HG03060 (cell line): ENCODE measurements at regions not wholly inside any gene's neighbourhood (a gene's known extent, or its start where the extent isn't known, plus 50 kb on each side); places are given as distances from the start of the nearest gene placed in this dataset.

Experiments used
- ATAC-seq: cut with Tn5 transposase; IDR thresholded peaks from one replicate; pipeline ENCODE4 v1.9.1; 2021; ENCODE audit warnings: low read depth, moderate number of reproducible peaks; ENCODE audit not compliant: unreplicated experiment

DNA sequence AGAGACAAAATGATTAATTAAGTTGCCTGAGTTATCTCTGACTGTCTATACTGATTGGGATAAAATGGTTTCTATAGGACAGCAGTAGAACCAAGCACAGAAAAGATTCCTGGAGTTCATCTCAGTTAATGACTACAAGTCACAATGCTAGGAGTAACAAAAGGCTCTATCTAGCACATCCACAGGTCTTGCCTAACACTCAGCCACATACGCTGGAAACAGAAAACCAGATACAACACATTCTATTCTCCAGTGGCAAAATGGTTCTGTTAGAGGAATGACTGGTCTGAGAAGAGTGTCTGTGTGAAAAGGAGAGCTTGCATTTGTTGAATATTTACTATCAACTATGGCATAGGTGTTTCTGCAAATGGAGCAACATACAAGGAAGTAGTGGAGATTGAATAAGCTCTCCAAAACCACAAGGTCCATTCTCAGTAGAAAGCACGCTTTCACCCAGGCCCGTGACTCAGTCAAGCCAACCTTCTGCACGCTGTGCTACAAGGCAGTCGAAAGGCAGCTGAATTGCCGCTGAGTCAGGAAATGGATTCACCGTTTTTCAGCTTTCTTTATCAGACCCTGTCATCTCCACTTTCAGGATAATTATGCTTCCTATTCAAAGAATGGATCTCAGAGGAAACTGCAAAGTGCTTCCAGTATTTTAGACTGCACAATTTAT is 761.5 kb downstream of the EFNB2 start:
- no peak for ATAC-seq

DNA sequence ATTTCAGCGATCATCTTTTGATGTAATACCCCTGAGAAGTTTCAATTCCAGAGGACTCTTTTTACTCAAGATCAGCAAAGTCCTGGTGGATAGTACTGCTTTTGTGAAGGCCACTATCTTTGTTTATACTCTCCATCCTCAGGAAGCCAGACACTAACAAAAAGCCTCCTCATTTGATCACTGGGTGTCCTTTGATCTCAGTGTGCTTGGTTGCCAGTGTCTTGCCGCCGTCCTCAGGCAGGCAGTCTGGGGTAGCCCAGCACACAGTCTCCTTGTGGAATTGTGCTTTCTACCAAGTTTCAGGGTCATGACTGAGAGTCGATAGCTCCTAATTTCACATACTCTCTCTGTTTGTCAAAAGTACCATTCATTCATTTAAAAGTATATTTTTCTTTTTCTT is 762.2 kb downstream of the EFNB2 start:
- no peak for ATAC-seq

DNA sequence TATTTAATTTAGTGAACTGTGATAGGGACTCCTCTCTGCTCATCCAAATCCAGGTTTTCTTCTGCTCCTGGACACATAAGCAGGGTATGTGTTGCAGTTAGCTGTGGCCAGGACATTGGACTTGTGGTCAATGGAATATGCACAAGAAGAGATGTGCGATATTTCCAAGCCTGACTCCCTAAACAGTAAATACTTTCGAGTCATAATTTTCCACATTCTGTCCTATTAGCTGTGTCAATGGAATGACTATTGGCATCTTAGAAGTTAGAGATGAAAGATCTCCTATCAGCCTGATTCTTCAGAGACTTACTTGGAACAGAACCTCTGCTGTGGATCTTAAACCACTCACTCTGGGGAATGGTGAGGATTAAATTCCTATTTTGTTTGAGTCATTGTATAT is 771.0 kb downstream of the EFNB2 start:
- no peak for ATAC-seq

DNA sequence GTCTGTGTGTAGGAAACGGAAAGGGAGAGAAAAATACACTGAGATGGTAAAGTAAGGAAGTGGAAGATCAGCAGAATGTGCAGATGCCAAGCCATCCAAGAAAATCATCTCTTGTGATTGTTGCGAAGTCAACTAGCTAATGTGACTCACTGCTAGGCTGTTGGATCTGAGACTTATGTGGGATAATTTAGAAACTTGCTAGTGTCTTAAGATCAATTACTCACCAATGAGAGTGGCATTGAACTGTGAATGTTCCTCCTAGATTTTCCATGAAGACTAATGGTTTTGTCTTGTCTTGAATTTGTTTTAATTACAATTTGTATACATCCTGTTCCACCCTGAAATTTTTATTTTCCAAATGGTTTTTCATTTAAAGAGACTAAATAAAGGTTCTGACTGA is 771.6 kb downstream of the EFNB2 start:
- ATAC-seq = no peak

DNA sequence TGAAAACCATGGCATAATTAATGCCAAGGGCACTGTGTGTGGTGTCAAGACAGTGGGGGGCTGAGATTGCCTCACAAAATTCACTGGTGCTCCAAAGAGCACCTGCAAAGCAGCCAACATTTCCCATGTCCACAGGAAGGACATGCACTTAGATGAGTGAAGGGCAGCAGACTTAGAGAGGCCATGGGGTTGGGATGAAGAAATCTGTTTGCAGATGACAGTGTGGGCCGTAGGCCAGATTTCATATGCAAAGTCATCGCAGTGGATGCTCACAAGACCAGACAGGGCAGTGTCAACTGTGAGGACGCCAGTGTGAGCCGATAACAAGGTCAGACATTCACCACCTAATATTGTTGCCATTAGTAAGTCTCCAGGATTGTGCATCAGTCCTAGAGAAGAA is 773.4 kb downstream of the EFNB2 start:
- ATAC-seq = no peak

DNA sequence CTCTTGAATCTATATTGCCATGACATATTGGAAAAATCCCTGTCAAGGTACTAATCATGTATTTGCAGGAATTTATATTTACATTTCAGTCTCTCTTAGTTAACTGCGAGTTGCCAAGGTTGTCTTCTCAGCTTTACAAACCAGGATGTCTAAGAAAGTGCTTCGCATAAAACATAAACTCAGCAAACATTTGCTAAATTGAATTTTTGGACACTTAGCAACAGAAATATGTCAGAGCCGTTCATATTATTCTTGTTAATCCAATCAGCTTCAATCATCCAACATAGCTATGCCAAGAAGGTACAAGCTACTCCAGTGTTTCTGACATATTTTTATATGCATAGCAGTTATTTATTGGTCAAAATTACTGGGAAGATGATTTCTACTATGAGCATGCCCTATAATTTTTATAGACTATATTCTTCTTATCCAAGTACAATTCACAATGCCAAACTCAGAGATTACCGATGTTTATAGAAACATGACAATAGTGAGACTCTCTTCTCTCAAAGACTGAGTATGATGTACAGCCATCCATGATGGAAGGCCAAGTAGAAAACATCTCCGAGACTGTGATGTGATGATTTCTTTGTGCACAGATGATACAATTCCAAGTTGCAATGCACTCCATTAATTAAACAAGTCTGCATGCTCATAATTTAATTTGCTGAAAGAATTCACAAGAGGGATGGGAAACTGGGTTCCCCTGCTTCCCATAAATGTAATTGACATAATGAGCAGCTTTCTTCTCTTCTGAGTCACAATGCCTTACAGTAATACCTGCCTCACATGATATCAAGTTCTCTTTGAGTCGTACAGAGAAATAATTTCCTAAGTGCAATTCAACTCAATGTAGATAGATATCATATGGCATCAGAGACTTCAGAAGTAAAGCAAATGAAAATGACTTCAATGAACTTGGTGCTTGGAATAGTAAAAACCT is 776.3 kb downstream of the EFNB2 start:
- no peak for ATAC-seq

DNA sequence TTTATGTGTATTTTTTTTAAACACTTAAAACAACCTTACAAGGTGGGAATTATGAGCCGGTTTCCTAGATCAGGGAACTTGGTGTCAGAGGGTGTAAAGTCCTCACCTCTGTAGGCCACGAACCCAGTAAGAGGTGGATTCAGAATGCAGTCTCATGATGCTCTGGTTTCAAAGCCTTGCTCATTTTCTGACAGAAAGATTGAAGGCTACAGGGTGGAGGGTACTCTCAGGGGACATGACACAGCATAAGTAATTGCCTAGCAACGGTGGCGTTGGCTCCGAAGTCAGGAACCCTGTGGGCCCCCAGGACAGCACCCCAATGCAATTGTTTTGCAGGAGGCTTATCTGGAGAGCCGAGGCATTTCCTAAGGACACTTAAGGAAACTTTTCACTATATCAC is 794.7 kb downstream of the EFNB2 start:
- no peak for ATAC-seq

DNA sequence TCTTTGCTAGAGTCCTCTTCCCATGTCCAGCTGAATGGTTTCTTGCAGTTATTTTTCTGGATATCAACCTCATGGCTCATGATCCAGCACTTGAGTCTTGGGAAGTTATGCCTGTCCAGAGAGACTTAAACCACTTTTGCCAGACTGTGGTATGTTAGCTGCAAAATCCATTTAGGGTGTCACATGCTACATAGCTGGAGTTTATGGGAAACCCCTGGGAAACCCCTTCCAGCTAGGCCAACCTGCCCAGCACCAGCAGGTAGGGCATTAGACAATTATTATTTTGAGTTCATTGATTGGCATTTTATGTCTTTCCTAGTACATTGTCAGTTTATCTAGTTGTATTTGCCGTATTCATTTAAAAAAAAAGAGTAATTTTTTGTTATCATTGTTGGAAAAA is 797.8 kb downstream of the EFNB2 start:
- no peak for ATAC-seq

DNA sequence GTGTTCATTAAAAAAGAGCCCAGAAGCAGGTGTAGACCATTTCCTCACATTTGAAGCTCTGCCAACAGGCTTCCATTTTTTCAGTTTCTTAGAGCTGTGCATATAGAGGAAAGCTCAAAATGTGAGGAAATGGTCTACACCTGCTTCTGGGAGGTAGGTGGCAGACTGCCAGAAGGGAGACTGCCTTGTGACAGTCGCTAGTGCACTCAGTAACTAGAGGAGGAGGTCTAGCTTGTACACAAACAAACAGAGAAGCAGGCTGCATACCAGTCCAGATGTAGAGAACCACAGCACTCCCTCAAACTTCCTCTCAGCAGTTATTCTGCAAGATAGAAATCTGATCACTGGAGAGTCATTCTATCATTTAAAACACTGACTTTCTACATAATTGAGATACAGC is 800.2 kb downstream of the EFNB2 start:
- ATAC-seq = no peak

DNA sequence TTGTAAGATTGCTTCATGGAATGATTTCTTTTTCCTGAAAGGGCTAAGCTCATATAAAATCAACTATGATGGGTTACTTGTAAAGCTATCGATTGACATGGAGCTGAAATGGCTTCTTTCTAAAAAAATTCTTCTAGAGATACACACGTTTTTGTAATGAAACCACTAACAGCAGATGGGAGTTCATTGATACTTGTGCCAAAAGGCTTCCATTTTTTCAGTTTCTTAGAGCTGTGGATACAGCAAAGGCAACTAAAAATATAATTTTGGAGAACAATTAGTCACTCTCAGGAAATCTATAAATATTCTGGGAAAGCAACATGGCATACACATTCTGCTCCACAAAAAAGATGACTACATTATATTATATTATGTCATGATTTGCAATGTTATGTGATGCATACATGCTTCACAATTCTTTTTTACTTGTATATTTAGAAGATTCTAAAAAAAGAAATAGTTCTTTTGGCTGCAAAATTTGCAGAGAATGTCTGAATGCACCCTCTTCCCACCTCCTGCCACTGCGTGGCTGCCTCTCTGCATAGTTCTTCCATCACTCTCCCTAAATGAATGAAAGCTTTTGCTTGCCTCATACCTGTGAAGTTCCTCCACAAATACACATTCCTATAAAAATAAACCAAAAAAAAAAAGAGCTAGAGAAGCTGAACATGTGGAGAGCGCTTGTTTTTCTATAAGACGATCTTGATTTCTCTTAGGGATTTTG is 802.5 kb downstream of the EFNB2 start:
- no peak for ATAC-seq

DNA sequence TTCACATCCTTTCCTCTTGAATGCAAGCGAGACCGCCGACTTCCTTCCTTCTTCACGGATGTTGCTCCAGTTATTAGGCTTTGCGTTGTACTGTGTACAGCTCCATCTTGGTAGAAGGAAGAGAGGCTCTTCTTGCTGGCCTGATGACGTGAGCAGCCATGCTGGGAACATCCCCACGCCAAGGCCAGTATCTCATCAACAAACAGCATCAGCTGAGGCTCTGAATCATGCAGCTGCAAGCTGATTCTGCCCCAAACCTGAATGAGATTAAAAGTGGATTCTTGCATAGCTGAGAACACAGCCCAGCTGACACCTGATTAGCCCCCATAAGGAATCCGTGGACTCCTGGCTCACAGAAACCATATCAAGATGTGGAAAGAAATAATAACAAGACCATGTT is 809.6 kb downstream of the EFNB2 start:
- no peak for ATAC-seq

DNA sequence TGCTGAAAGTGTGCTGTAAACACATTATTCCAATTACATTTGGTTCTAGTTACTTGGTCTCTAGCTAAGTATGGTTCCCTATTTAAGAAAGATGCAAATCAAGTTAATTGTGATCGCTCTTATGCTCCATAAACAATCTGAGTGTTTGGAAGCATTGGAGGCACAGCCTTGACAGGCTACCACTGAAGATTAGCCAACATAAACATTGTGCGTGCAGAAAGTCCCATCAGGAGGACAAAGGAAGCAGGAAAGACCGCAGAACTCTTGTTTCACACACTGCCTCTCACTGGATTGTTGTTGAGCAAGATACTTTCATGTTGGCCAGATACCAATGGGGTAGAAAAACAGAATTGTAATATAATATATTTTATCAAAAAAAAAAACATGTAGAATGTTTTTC is 814.4 kb downstream of the EFNB2 start:
- ATAC-seq = no peak

DNA sequence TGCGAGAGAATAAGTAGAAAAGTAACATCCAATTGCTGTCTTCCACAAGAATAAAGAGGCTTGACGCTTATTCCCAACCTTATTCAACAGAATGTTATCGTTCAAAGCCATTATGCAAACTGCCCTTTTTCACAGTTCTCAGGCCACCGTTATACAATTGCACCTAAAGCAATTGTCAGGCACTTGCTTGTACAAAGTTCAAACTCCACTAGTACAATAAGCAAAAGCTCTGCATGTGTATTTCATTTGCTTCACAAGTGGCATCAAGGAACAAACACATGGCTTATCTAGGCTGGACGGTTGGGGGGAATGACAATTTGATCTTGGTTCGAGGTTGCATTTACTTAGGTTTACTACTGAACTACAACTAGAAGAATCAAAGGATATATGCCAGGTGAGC is 815.6 kb downstream of the EFNB2 start:
- ATAC-seq = no peak

DNA sequence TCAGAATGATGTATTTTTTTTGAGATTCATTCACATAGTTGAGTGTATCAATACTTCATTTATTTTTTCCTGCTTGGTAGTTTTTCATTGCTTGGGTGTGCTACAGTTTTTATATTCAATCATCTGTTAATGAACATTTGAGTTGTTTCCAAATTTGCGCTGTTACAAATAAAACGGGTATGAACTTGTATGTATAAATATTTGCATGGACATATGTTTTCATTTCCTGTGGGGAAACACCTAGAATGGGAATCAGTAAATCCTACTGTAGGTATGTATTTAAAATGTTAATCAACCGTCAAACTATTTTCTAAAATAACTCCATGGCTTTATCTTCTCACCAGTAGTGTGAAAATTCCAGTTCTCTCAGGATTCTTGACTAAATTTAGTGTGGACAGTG is 826.3 kb downstream of the EFNB2 start:
- no peak for ATAC-seq

DNA sequence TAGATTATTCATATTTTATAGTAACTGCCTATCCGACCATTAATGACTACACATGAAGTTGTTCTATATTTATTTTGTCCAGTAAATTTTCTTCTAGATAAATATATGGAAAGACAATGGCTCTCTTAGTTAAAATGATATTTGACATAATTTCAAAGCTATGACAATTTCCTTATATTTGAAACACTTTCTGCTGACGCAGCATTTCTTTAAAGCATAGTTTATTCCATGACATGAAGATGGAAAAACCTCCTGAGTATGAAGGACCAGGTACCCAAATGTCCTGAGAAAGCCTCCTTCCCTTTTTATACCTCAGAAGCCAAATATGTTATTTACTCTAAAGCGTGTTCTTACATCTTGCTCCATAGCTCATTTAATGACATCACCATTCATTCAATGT is 831.6 kb downstream of the EFNB2 start:
- no peak for ATAC-seq

DNA sequence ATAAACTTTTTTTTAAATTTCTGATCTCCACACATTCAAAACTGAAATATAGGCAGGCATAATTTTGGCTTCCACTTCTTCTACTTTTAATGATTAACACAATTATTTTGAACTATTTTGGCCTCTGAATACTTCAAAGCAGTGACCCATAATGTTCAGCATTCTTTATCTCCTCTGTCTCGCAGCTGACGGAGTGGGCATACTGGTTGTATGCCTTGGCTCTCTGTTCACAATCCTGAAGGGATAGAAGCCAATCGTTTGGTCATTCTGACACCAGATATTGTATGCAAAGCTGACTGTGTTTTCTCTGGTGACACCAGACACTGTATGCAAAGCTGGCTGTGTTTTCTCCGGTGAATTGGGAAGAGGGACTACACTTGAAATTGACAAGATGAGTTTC is 833.0 kb downstream of the EFNB2 start:
- no peak for ATAC-seq

DNA sequence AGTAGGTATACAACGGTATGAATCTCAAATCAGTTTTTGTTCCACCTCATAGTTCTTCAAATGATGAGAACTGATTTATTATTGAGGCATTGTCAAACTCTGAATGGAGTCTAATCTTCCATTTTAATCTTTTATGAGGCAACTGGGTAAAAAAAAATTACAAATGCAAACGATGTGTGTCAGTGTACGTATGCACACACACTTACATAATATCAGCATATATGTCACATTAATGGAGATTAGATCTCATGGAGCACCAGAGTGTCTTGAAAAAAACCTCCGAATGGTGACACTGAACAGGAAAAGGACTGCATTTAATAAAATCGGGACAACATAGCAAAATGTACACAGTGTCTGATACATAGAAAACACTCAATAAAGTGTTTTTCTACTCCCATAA is 842.7 kb downstream of the EFNB2 start:
- no peak for ATAC-seq

DNA sequence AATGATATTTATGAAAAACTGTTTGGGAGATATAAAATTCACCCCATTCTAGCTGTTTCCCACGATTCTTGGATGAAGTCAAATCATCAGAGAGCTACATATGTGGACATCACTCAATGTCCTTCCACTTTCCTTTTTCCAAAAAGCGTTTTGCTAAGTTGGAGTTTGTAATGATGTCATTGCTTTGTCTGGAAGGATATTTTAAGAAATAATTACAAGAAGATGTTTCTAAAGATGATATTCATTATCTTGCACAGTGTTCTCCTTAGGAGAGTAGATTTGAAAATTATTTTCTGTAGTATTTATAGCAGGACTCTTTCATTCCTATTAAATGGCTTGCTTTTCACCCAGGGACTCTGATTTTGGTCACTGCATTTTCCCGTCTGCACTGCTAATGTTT is 851.2 kb downstream of the EFNB2 start:
- no peak for ATAC-seq

DNA sequence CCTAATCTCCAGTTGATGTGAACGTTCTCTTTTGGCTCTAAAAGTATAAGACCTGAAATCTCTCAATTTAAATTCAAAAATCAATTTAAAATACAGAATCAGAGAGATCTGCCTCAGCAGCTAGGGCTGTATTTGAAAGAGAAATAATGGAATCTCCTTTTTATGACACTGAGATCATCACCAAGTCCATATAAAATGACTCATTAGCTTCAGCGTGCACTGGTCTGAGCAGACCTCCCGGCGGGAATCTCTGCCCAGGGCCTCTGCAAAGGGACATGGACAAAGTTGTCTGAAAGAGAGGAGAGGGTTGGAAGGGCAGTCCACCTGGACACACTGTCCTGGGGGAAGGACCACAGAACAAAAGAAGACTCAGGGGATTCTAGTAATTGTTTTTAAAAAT is 855.6 kb downstream of the EFNB2 start:
- no peak for ATAC-seq

DNA sequence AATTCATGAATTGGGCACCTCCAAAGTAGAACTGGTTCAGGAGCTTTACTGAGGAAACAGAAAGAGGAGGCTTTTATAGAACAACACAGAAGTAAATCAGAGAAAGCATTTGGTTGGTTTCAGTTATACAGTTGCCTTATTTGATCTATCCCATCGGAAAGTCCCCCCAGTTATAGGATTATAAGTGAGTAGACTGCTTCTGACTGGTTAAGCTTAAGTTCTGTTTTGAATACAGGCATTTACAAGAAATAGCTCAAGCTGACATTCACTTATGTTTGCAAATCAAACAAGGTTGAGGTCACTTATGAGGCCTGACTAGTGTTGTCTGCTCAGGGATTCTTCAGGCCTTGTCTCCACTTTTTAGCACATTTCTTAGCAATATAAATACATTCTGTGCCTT is 857.4 kb downstream of the EFNB2 start:
- no peak for ATAC-seq

DNA sequence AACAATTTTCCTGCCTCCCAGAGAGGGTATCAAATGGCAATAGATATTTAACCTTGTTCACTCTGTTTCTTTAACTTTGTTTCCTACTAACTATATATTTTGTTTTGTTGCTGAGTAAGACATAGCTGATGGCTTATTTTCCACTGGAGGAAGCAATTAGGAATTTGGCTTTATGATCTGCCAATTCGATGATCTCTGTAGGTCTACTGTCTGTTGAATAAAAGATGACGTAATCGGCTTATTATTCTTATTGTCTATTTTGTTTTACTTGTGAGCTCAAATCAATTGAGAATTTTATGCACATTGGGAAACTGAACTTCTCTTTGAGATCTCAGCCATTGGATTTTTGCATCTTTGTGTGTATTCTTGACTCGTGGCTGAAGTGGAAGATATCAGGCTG is 862.6 kb downstream of the EFNB2 start:
- no peak for ATAC-seq
